Ectodermal cell (in vitro differentiated cells): ENCODE measurements at regions not wholly inside any gene's neighbourhood (a gene's known extent, or its start where the extent isn't known, plus 50 kb on each side); places are given as distances from the start of the nearest gene placed in this dataset.

Source experiments
- H3K27ac ChIP-seq: 2 replicates; pipeline ENCODE4 v1.7.0; 2013; ENCODE audit warnings: mild to moderate bottlenecking, low read depth, low read length; ENCODE audit not compliant: insufficient read depth, poor library complexity, severe bottlenecking
- H3K27me3 ChIP-seq: 2 replicates; pipeline ENCODE4 v1.7.0; 2013; ENCODE audit warnings: mild to moderate bottlenecking, low read length; ENCODE audit not compliant: insufficient read depth, control insufficient read depth, poor library complexity, severe bottlenecking
- H3K36me3 ChIP-seq: one replicate; pipeline ENCODE4 v1.7.0; 2013; ENCODE audit warnings: low read length; ENCODE audit not compliant: control insufficient read depth, insufficient read depth
- H3K4me1 ChIP-seq: one replicate; pipeline ENCODE4 v1.7.0; 2013; ENCODE audit warnings: low read length; ENCODE audit not compliant: control insufficient read depth, insufficient read depth
- H3K4me3 ChIP-seq: 2 replicates; pipeline ENCODE4 v1.7.0; 2013; ENCODE audit warnings: low read depth, low read length, control low read depth; ENCODE audit not compliant: insufficient read depth
- H3K9me3 ChIP-seq: 2 replicates; pipeline ENCODE4 v1.7.0; 2013; ENCODE audit warnings: mild to moderate bottlenecking, low read length, moderate library complexity; ENCODE audit not compliant: control insufficient read depth
- WGBS, 2 experiments: methylation state at CpG; one replicate each; pipeline ENCODE4 v1.1.7; 2013; ENCODE audit warnings: missing lambda C conversion rate in 2 of 2; 5-methylcytosine and 5-hydroxymethylcytosine counted together

DNA sequence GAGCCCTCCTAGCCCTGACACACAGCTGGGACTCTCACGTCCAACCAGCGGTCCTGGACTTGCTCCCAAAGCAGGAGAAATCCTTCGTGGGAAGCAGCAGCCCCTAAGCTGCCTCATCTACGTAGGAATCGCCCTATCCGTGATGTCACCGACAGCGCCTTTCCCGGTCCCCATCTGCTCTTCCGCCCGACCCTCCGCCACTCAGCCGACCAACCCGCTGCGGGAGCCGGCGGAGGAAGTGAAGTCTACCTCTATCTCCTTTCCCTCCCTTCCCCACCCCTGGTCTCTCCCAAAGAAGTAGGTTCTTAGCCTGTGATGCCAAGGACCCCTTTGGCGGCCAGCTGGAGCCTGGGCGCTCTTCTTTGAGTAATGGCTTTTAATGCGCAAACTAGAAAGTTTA lies 272.1 kb downstream of the FAM72C start:
- H3K27ac ChIP-seq: no peak overlapping the region
- no peak overlapping the region for H3K4me3 ChIP-seq
- 38 to 47% methylated on average over 20 of the region's 20 CpGs for WGBS, 2 experiments
- no peaks in the 10 kb centered on the region for H3K36me3 ChIP-seq
- H3K9me3 ChIP-seq: no peaks in the 10 kb centered on the region
- peaks cover 58% of the 10 kb centered on the region for H3K27me3 ChIP-seq
- H3K4me1 ChIP-seq: no peaks in the 10 kb centered on the region

DNA sequence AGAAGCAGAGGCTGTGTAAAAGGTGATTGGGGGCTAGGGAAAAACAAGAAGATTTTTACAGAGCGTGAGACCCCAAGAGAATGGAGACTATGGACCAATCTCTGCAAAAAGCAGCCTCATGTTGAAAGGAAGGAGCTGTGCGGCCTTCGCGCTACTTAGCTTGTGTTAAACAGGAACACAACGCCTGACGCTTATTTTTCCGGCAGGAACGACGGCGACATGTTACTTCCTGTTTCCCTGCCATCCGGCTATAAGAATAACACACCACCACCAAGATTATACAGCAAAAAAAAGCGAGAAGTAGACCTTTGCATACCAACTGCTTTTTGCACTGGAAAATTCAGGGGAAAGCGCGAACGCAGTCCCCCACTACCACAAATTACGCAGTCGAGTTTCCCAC lies 272.7 kb downstream of the FAM72C start:
- H3K9me3 ChIP-seq: no peaks in the 10 kb centered on the region
- peak overlapping the region; percentile 1 for H3K4me3 ChIP-seq
- H3K36me3 ChIP-seq: no peaks in the 10 kb centered on the region
- H3K27ac ChIP-seq: no peak overlapping the region
- H3K4me1 ChIP-seq: no peaks in the 10 kb centered on the region
- 57 to 62% methylated on average over 17 of the region's 17 CpGs for WGBS, 2 experiments
- H3K27me3 ChIP-seq: peaks cover 63% of the 10 kb centered on the region

DNA sequence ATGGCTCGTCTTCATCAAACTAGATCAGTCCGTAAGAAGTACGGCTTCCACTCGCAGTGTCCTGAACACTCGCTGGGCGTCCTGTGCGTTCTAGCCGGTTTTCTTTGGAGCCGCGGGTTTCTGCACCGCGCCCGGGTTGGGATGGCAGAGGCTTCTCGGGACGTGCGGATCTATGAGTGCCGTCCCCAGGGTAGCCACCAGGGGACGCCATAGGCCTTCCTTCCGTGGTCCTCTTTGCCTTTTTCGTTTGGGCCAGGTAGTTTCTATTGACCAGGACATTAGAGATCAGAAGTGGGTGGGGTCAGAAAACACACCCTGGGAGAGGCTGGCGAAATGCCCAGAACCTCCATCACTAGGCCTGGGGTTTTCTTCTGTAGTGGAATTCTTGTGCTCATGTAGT lies 273.8 kb downstream of the FAM72C start:
- Histone ChIP-seq H3K9me3 (no peaks in the 10 kb centered on the region), H3K4me3 (no peak overlapping the region)
- 6 to 8% methylated on average over 21 of the region's 21 CpGs for WGBS, 2 experiments

DNA sequence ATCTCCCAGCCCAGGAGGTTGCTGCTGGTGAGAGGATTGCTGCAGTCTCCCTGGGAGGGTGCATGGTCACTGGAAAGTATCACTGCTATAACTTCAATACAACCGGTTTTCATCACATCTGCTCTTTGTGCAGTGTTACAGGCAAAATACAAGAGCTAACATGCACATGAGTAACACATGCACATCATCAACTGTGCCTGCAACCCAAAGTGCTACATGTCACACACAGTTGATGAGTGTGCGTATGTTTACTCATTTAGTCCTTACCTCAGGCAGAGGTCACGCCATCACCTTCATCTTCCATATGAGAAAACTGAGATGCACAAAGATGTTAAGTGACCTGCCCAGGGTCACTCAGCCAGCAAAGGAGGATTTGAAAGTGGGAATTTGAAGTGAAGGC lies 277.7 kb downstream of the FAM72C start:
- H3K27me3 ChIP-seq: peaks cover 73% of the 10 kb centered on the region
- H3K9me3 ChIP-seq: no peaks in the 10 kb centered on the region
- WGBS, 2 experiments: 83% methylated on average over 3 of the region's 3 CpGs
- no peaks in the 10 kb centered on the region for H3K36me3 ChIP-seq
- no peaks in the 10 kb centered on the region for H3K4me1 ChIP-seq
- no peak overlapping the region for H3K4me3 ChIP-seq
- no peak overlapping the region for H3K27ac ChIP-seq

More for the DNA sequence above, 273.8 kb downstream of the FAM72C start:
- Histone ChIP-seq H3K27ac (no peak overlapping the region), H3K36me3 (no peaks in the 10 kb centered on the region), H3K4me1 (no peaks in the 10 kb centered on the region), H3K27me3 (peaks cover 74% of the 10 kb centered on the region)

DNA sequence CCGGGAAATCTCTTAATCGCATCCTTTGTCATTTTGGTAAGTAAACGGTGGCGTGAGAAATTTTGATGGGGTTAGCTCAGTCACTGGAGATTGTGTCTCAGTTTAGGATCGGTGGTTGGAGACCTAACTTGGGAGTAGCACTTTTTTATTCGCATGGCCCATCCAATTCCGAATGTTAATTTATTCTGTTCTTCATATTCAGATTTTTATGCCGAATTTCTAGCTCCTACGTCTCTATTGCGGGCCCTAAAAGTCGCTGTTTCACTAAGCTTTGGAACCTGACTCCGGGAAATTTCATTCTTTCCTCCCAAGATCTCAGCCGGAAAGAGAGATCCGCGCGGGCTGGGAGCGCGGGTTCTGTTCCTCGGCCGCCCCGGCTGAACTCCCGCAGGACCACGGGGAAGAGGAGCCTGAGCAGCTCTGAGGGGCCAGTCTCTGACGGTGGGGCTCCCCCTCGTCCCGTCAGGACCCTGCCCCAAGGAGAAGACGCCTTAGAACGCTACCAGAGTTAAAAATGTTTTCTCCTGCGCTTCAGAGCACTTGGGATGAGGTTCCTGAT lies 279.7 kb downstream of the FAM72C start:
- Histone ChIP-seq H3K4me3 (no peak overlapping the region), H3K36me3 (no peaks in the 10 kb centered on the region), H3K27me3 (peaks cover 53% of the 10 kb centered on the region), H3K27ac (no peak overlapping the region), H3K9me3 (no peaks in the 10 kb centered on the region), H3K4me1 (no peaks in the 10 kb centered on the region)
- 60 to 63% methylated on average over 29 of the region's 29 CpGs for WGBS, 2 experiments

DNA sequence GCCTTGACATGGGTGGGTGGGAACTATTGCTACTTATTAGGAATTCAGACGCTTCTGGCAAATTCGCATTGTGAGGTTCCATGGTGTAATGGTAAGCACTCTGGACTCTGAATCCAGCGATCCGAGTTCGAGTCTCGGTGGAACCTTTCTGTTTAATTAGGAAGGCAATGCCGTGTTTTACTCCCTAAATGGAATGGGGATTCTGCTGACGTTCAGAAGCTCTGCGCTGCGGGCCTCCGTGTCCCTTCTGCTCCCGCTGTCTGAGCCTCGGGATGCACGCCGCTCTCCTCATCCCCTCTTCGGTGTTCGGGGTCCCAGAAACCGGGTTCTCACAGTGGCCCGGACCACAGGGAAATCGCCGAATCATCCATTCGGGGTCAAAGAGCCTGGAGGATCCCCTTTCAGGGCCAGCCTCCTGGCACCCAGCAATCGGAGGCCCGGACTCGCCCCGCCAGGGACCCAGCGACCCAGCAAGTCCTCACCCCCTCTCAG lies 280.3 kb downstream of the FAM72C start:
- Histone ChIP-seq H3K4me1 (no peaks in the 10 kb centered on the region), H3K27ac (no peak overlapping the region), H3K9me3 (no peaks in the 10 kb centered on the region), H3K4me3 (no peak overlapping the region), H3K36me3 (no peaks in the 10 kb centered on the region), H3K27me3 (peaks cover 47% of the 10 kb centered on the region)
- WGBS, 2 experiments: 57 to 60% methylated on average over 27 of the region's 27 CpGs

DNA sequence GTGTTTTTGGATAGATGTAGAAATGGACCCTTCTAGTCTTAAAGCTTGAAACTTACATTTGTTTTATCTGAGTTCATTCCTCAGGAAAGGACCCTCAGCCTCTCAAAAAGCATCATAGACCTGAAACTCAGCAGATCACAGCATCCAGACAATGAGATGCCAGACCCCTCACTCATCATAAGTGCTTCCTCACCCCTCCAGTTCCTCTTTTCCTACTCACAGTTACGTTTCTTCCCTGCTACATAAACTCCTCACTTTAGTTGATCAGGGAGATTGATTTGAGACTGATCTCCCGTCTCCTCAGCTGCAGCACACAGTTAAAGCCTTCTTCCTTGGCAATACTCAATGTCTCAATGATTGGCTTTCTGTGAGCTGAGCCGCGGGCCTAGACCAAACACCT lies 282.0 kb downstream of the FAM72C start:
- Histone ChIP-seq H3K4me3 (no peak overlapping the region), H3K9me3 (no peaks in the 10 kb centered on the region), H3K27me3 (peaks cover 40% of the 10 kb centered on the region), H3K27ac (no peak overlapping the region), H3K4me1 (no peaks in the 10 kb centered on the region), H3K36me3 (no peaks in the 10 kb centered on the region)
- WGBS, 2 experiments: 71 to 79% methylated on average over 4 of the region's 4 CpGs

DNA sequence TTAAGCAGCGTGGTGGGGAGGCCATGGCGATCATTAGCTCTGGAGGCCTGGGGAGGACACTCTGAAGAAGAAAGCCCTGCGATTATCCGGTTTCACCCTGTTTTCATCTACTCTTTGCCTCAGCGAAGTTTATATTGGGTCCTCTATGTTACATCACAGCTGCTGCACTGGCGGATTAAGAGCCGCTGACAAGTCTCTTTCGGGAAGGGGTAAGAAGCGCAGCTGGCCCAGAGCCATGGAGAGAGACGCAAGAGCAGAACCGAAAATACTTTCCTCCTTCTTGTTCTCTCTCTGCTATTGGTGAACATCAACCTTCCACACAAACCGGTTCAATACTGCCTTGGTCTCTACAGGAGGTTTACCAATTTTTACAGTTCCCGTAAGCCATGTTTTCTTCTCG lies 291.5 kb downstream of the FAM72C start:
- Histone ChIP-seq H3K9me3 (no peaks in the 10 kb centered on the region), H3K27ac (no peak overlapping the region), H3K4me3 (no peak overlapping the region), H3K36me3 (no peaks in the 10 kb centered on the region), H3K4me1 (no peaks in the 10 kb centered on the region), H3K27me3 (no peaks in the 10 kb centered on the region)
- 89% methylated on average over 14 of the region's 14 CpGs for WGBS, 2 experiments

DNA sequence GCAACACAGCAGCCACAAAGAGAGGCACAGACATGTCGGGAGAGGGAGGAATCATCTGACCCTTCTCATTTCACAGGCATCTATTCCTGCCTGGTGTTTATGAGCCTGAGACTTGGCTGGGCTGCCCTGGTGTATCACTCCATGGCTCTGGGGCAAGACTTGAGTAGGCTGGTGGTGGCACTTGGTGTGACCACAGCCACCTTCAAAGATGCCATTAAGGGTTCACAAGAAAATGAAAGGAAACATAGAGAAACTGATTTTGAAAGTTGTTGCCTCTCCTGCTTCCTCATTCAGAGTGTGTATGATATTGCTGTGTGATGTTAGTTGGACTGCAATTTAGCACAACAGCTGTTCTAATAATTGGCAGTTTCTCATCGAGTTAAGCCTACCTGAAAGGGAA lies 298.8 kb downstream of the FAM72C start:
- Histone ChIP-seq H3K27me3 (no peaks in the 10 kb centered on the region), H3K4me3 (no peak overlapping the region), H3K27ac (no peak overlapping the region), H3K4me1 (no peaks in the 10 kb centered on the region), H3K9me3 (peaks cover 5% of the 10 kb centered on the region), H3K36me3 (no peaks in the 10 kb centered on the region)
- 77 to 84% methylated on average over 2 of the region's 2 CpGs for WGBS, 2 experiments

DNA sequence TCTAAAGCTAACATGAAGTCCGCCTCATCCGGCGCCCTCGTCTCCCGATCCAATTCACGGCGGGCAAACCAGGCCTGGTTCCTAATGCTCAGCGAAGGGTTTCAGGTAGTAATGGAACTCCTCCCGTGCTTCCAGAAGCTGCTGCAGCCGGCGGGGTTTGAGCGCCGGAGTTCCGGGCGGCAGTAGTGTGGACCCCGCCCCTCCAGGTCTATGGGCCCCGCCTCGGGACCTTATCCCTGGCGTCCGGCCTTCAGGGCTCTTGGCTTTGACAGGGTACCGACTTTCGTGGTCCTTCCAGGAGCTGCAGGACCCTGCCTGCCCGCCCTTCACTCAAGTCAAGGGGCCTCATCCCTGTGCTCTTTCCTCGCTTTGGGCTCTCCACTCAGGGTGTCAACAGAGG lies 304.1 kb downstream of the FAM72C start:
- peaks cover 5% of the 10 kb centered on the region for H3K9me3 ChIP-seq
- H3K4me3 ChIP-seq: no peak overlapping the region
- 87 to 90% methylated on average over 24 of the region's 24 CpGs for WGBS, 2 experiments
- peaks cover 42% of the 10 kb centered on the region for H3K27me3 ChIP-seq
- H3K27ac ChIP-seq: no peak overlapping the region
- no peaks in the 10 kb centered on the region for H3K4me1 ChIP-seq
- no peaks in the 10 kb centered on the region for H3K36me3 ChIP-seq

DNA sequence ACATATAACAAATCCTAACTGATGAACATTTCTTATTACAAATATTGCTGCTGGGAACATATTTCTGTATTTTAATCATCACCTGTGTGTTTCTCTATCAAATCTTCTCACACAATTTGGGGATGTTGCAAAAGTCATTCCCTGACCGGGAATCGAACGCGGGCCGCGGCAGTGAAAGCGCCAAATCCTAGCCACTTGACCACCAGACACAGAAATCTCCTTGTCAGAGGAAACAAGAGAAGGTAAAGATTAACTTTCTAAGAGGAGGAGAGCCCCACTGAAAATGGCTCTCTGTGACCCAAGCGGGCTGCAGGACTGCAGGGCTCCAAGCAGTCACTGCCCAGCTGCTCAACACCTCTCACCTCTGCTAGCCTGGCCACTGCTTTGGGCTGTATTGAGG lies 304.9 kb downstream of the FAM72C start:
- Histone ChIP-seq H3K27me3 (peaks cover 50% of the 10 kb centered on the region), H3K36me3 (no peaks in the 10 kb centered on the region), H3K4me3 (no peak overlapping the region), H3K4me1 (no peaks in the 10 kb centered on the region), H3K27ac (no peak overlapping the region), H3K9me3 (peaks cover 5% of the 10 kb centered on the region)
- WGBS, 2 experiments: 85 to 88% methylated on average over 8 of the region's 8 CpGs
